ENCODE measurements at regions not wholly inside any gene's neighbourhood (a gene's known extent, or its start where the extent isn't known, plus 50 kb on each side); places are given as distances from the start of the nearest gene placed in this dataset.

GRCh38 chr5:180431932-180432331, 62.2 kb upstream of the CNOT6 start:
- no peaks in the 10 kb centered on the region for H3K79me2 ChIP-seq (ENCODE audit: control insufficient read depth, insufficient read depth, low read length)
- H4K20me1 ChIP-seq (replicated peaks; ENCODE audit: control insufficient read depth, extremely low read depth, insufficient read depth, low read length), result no peaks in the 10 kb centered on the region
- no peaks in the 10 kb centered on the region for H3K4me1 ChIP-seq (ENCODE audit: control insufficient read depth, extremely low read depth, insufficient read depth, low read length)
- POLR2A ChIA-PET, result no interaction called here
- no peak overlapping the region for H3K27ac ChIP-seq (ENCODE audit: insufficient read depth, low read depth, low read length)
- H3K9me1 ChIP-seq (replicated peaks; ENCODE audit: control insufficient read depth, extremely low read depth, insufficient read depth, low read length), result no peaks in the 10 kb centered on the region
- CTCF ChIA-PET, result no interaction called here
- no peak overlapping the region for H3K4me3 ChIP-seq (replicated peaks in 1 of 3; ENCODE audit: insufficient read depth in 1 of 3, low read depth in 1 of 3, low read length in 3 of 3)
- H2AFZ ChIP-seq (ENCODE audit: low read depth, low read length), result no peak overlapping the region
- no peaks in the 10 kb centered on the region for H3K36me3 ChIP-seq (ENCODE audit: control insufficient read depth in 2 of 2, extremely low read depth in 1 of 2, insufficient read depth in 2 of 2, low read length in 2 of 2)
- DNase-seq (ENCODE audit: low read depth, low spot score) (no peak), FAIRE-seq (no peak)
- H3K27me3 ChIP-seq (ENCODE audit: control insufficient read depth in 2 of 2, insufficient read depth in 2 of 2, low read length in 2 of 2), result no peaks in the 10 kb centered on the region
- no TSS peak for BruUV-seq (replicated peaks)
- H3K4me2 ChIP-seq (ENCODE audit: insufficient read depth, low read length), result no peak overlapping the region
- TF ChIP-seq MYC (IDR thresholded peaks at IDR 0.05; ENCODE audit: low read depth, low read length) (no peak), JUN (IDR thresholded peaks at IDR 0.05; ENCODE audit: borderline replicate concordance, insufficient read depth, insufficient read length, low read depth) (no peak), GATA2 (IDR thresholded peaks at IDR 0.05; ENCODE audit: insufficient read depth, insufficient read length, low read depth, low read length) (no peak), POLR2A (IDR thresholded peaks at IDR 0.05; ENCODE audit: low read depth, low read length) (no peak)
- dilution Hi-C loops (cut with MboI; ENCODE audit: extremely low pct_ligation_motif_present, low sequenced_read_pairs) (no loop called here), intact Hi-C loops (cut with micrococcal nuclease) (no loop called here)
- peaks cover 2% of the 10 kb centered on the region for H3K9me3 ChIP-seq (replicated peaks; ENCODE audit: control insufficient read depth, insufficient read depth, low read length)
- H3K9ac ChIP-seq (replicated peaks; ENCODE audit: extremely low read depth, insufficient read depth, low read length), result no peak overlapping the region

GRCh38 chr5:180433032-180433422, 61.2 kb upstream of the CNOT6 start:
- peaks cover 2% of the 10 kb centered on the region for H3K9me3 ChIP-seq (replicated peaks; ENCODE audit: control insufficient read depth, insufficient read depth, low read length)
- H3K27ac ChIP-seq (ENCODE audit: insufficient read depth, low read depth, low read length), result no peak overlapping the region
- intact Hi-C loops (cut with micrococcal nuclease), result no loop called here
- H3K36me3 ChIP-seq (ENCODE audit: control insufficient read depth in 2 of 2, extremely low read depth in 1 of 2, insufficient read depth in 2 of 2, low read length in 2 of 2), result no peaks in the 10 kb centered on the region
- FAIRE-seq (no peak), DNase-seq (ENCODE audit: low read depth, low spot score) (no peak)
- H4K20me1 ChIP-seq (replicated peaks; ENCODE audit: control insufficient read depth, extremely low read depth, insufficient read depth, low read length), result no peaks in the 10 kb centered on the region
- no peak overlapping the region for H2AFZ ChIP-seq (ENCODE audit: low read depth, low read length)
- no peaks in the 10 kb centered on the region for H3K9me1 ChIP-seq (replicated peaks; ENCODE audit: control insufficient read depth, extremely low read depth, insufficient read depth, low read length)
- no peak for TF ChIP-seq EZH2 (IDR thresholded peaks at IDR 0.05; ENCODE audit: borderline replicate concordance, low read depth, low read length, severe bottlenecking)
- no peak for TF ChIP-seq JUN (IDR thresholded peaks at IDR 0.05; ENCODE audit: borderline replicate concordance, insufficient read depth, insufficient read length, low read depth)
- no peak for TF ChIP-seq POLR2AphosphoS5 (IDR thresholded peaks at IDR 0.05; ENCODE audit: insufficient read depth, low read depth, low read length)
- no peak for TF ChIP-seq FOS (IDR thresholded peaks at IDR 0.05; ENCODE audit: borderline replicate concordance, insufficient read depth, low read length)
- TF ChIP-seq POLR2A (IDR thresholded peaks at IDR 0.05; ENCODE audit: low read depth, low read length), result no peak
- no peak for TF ChIP-seq GATA2 (IDR thresholded peaks at IDR 0.05; ENCODE audit: insufficient read depth, insufficient read length, low read depth, low read length)
- no peak for TF ChIP-seq CTCF (IDR thresholded peaks at IDR 0.05; ENCODE audit: extremely low read depth in 1 of 2, insufficient read depth in 1 of 2, low read depth in 1 of 2, low read length in 2 of 2)
- no peak for TF ChIP-seq MAX (IDR thresholded peaks at IDR 0.05; ENCODE audit: insufficient read depth, insufficient read length)
- TF ChIP-seq MYC (IDR thresholded peaks at IDR 0.05; ENCODE audit: low read depth, low read length), result no peak
- H3K4me1 ChIP-seq (ENCODE audit: control insufficient read depth, extremely low read depth, insufficient read depth, low read length), result no peaks in the 10 kb centered on the region
- no TSS peak for BruUV-seq (replicated peaks)
- ChIA-PET POLR2A (no interaction called here), CTCF (interaction anchor here (1.2 kb wide), 1 partner anchor 117 kb away, joined by 3 read pairs; no protein-coding TSS in a partner anchor)
- dilution Hi-C loops (cut with MboI; ENCODE audit: extremely low pct_ligation_motif_present, low sequenced_read_pairs), result no loop called here
- H3K27me3 ChIP-seq (ENCODE audit: control insufficient read depth in 2 of 2, insufficient read depth in 2 of 2, low read length in 2 of 2), result no peaks in the 10 kb centered on the region
- no peaks in the 10 kb centered on the region for H3K79me2 ChIP-seq (ENCODE audit: control insufficient read depth, insufficient read depth, low read length)
- H3K9ac ChIP-seq (replicated peaks; ENCODE audit: extremely low read depth, insufficient read depth, low read length), result no peak overlapping the region
- H3K4me2 ChIP-seq (ENCODE audit: insufficient read depth, low read length), result no peak overlapping the region
- H3K4me3 ChIP-seq (replicated peaks in 1 of 3; ENCODE audit: insufficient read depth in 1 of 3, low read depth in 1 of 3, low read length in 3 of 3), result no peak overlapping the region
